ENCODE measurements at regions not wholly inside any gene's neighbourhood (a gene's known extent, or its start where the extent isn't known, plus 50 kb on each side); places are given as distances from the start of the nearest gene placed in this dataset.

GRCh38 chr2:139194546-139194945 is 414.4 kb upstream of the NXPH2 start:
- TF ChIP-seq CTCF (IDR thresholded peaks at IDR 0.05; ENCODE audit: low read length) (no peak), EZH2 (IDR thresholded peaks at IDR 0.05; ENCODE audit: borderline replicate concordance, low read length) (no peak)
- no peak overlapping the region for H3K4me3 ChIP-seq (ENCODE audit: low read depth, low read length, poor library complexity, severe bottlenecking)
- H3K36me3 ChIP-seq (ENCODE audit: insufficient read depth, low read length): no peaks in the 10 kb centered on the region
- H3K4me1 ChIP-seq (ENCODE audit: insufficient read depth, low read length, severe bottlenecking): no peaks in the 10 kb centered on the region
- no peak overlapping the region for H3K27ac ChIP-seq (ENCODE audit: low read depth, low read length, poor library complexity, severe bottlenecking)
- H3K27me3 ChIP-seq (ENCODE audit: insufficient read depth, low read length): no peaks in the 10 kb centered on the region
- no peak overlapping the region for H2AFZ ChIP-seq (ENCODE audit: low read length)
- H3K9me3 ChIP-seq (ENCODE audit: low read length): no peaks in the 10 kb centered on the region
- no peaks in the 10 kb centered on the region for H3K79me2 ChIP-seq (ENCODE audit: insufficient read depth, low read length)
- H3K9ac ChIP-seq (ENCODE audit: low read length): no peak overlapping the region
- H4K20me1 ChIP-seq (ENCODE audit: insufficient read depth, low read length): no peaks in the 10 kb centered on the region
- no peaks in the 10 kb centered on the region for H3F3A ChIP-seq (ENCODE audit: insufficient read depth, low read length)
- no peak overlapping the region for H3K4me2 ChIP-seq (ENCODE audit: low read length)
- H3K9me2 ChIP-seq (ENCODE audit: low read depth, low read length): no peaks in the 10 kb centered on the region

DNA sequence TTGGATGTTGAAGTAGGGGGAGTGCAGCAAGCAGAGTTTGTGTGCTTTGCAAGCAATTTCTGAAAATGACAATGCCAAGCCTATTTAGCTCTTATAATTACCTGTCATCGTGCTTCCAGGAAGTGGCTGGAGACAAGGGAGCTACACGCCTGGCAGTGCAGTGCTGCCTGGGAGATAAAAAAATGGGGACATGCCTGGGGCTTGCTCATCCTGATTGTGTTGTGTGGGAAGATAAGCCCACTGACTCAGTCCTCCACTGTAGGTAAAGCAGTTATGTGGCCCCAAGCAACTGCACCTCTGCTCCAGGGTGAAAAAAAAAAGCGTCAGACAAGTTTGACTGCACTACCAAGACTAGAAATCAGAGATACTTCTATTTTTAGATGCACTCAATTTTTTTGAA is 396.9 kb upstream of the NXPH2 start:
- no peaks in the 10 kb centered on the region for H4K20me1 ChIP-seq (ENCODE audit: insufficient read depth, low read length)

DNA sequence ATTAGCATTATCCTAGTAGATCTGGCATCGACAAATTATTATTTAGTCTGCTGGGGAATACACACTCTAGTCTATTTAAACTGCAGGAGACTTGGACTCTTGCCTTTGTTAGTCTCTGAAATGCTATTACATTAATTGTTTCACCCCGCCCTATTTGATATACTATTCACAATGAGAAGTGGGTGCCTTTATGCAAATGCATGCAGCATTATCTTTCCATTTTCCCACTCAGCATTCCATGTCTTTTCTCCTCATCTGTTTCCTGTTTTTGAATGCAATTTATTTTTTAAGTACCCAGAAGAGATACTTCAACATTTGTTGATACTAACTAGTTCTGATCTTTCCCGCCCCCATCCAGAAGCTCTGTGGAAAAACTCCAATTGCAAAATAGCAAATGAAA is 395.3 kb upstream of the NXPH2 start:
- TF ChIP-seq EZH2 (IDR thresholded peaks at IDR 0.05; ENCODE audit: borderline replicate concordance, low read length): no peak
- no peak for TF ChIP-seq CTCF (IDR thresholded peaks at IDR 0.05; ENCODE audit: low read length)
- no peak overlapping the region for H2AFZ ChIP-seq (ENCODE audit: low read length)

More for the DNA sequence above, 396.9 kb upstream of the NXPH2 start:
- Histone ChIP-seq H3K79me2 (ENCODE audit: insufficient read depth, low read length) (no peaks in the 10 kb centered on the region), H3K36me3 (ENCODE audit: insufficient read depth, low read length) (no peaks in the 10 kb centered on the region), H3K27me3 (ENCODE audit: insufficient read depth, low read length) (no peaks in the 10 kb centered on the region), H2AFZ (ENCODE audit: low read length) (no peak overlapping the region), H3K9ac (ENCODE audit: low read length) (no peak overlapping the region), H3K9me3 (ENCODE audit: low read length) (no peaks in the 10 kb centered on the region), H3K27ac (ENCODE audit: low read depth, low read length, poor library complexity, severe bottlenecking) (no peak overlapping the region), H3K4me2 (ENCODE audit: low read length) (no peak overlapping the region), H3K4me3 (ENCODE audit: low read depth, low read length, poor library complexity, severe bottlenecking) (no peak overlapping the region), H3K9me2 (ENCODE audit: low read depth, low read length) (no peaks in the 10 kb centered on the region), H3K4me1 (ENCODE audit: insufficient read depth, low read length, severe bottlenecking) (no peaks in the 10 kb centered on the region), H3F3A (ENCODE audit: insufficient read depth, low read length) (no peaks in the 10 kb centered on the region)
- TF ChIP-seq EZH2 (IDR thresholded peaks at IDR 0.05; ENCODE audit: borderline replicate concordance, low read length) (no peak), CTCF (IDR thresholded peaks at IDR 0.05; ENCODE audit: low read length) (no peak)

More for the DNA sequence above, 395.3 kb upstream of the NXPH2 start:
- no peaks in the 10 kb centered on the region for H3K4me1 ChIP-seq (ENCODE audit: insufficient read depth, low read length, severe bottlenecking)
- H4K20me1 ChIP-seq (ENCODE audit: insufficient read depth, low read length): no peaks in the 10 kb centered on the region
- no peak overlapping the region for H3K4me2 ChIP-seq (ENCODE audit: low read length)
- no peak overlapping the region for H3K27ac ChIP-seq (ENCODE audit: low read depth, low read length, poor library complexity, severe bottlenecking)
- no peak overlapping the region for H3K4me3 ChIP-seq (ENCODE audit: low read depth, low read length, poor library complexity, severe bottlenecking)
- no peaks in the 10 kb centered on the region for H3K79me2 ChIP-seq (ENCODE audit: insufficient read depth, low read length)
- no peaks in the 10 kb centered on the region for H3K9me3 ChIP-seq (ENCODE audit: low read length)
- H3F3A ChIP-seq (ENCODE audit: insufficient read depth, low read length): no peaks in the 10 kb centered on the region
- H3K36me3 ChIP-seq (ENCODE audit: insufficient read depth, low read length): no peaks in the 10 kb centered on the region
- H3K27me3 ChIP-seq (ENCODE audit: insufficient read depth, low read length): no peaks in the 10 kb centered on the region
- H3K9ac ChIP-seq (ENCODE audit: low read length): no peak overlapping the region
- no peaks in the 10 kb centered on the region for H3K9me2 ChIP-seq (ENCODE audit: low read depth, low read length)

All from OCI-LY1 (cell line).